ENCODE measurements at regions not wholly inside any gene's neighbourhood (a gene's known extent, or its start where the extent isn't known, plus 50 kb on each side); places are given as distances from the start of the nearest gene placed in this dataset.

- TF ChIP-seq CTCF (IDR thresholded peaks at IDR 0.05 in 4 of 5, conservative IDR thresholded peaks at IDR 0.05 in 1 of 5) (no peak), POLR2A (IDR thresholded peaks at IDR 0.05) (no peak)
Measured at GRCh38 chr5:125257057-125257972, 510.9 kb upstream of the ZNF608 start.

Measured in gastrocnemius medialis (tissue), 4 donors.